ENCODE measurements at regions not wholly inside any gene's neighbourhood (a gene's known extent, or its start where the extent isn't known, plus 50 kb on each side); places are given as distances from the start of the nearest gene placed in this dataset.

DNA sequence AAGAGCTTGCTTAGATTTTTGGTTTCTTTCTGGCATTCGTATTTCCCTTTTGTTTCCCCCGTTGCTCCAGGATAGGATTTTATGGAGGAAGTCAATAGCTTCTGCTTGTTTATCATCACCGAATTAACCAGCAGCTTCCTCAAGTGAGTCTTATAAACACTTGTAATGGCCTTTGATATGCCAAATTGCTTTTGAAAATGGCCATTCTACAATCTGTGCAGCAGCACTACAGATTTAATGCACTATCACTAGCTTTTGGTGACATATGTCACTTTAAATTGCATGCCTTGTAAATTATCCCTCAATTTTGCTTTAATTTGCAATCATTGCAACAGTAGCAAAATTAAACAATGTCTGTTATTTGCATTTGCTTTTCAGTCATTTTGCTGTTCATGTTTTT is 774.7 kb downstream of the METTL4 start:
- TF ChIP-seq, protein P1, sequence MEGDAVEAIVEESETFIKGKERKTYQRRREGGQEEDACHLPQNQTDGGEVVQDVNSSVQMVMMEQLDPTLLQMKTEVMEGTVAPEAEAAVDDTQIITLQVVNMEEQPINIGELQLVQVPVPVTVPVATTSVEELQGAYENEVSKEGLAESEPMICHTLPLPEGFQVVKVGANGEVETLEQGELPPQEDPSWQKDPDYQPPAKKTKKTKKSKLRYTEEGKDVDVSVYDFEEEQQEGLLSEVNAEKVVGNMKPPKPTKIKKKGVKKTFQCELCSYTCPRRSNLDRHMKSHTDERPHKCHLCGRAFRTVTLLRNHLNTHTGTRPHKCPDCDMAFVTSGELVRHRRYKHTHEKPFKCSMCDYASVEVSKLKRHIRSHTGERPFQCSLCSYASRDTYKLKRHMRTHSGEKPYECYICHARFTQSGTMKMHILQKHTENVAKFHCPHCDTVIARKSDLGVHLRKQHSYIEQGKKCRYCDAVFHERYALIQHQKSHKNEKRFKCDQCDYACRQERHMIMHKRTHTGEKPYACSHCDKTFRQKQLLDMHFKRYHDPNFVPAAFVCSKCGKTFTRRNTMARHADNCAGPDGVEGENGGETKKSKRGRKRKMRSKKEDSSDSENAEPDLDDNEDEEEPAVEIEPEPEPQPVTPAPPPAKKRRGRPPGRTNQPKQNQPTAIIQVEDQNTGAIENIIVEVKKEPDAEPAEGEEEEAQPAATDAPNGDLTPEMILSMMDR (IDR thresholded peaks at IDR 0.05; ENCODE audit: unreplicated experiment) = no peak
- no peak overlapping the region for H3K27ac Mint-ChIP-seq
- peaks cover 5% of the 10 kb centered on the region for H3K4me1 Mint-ChIP-seq (ENCODE audit: low read depth)
- DNase-seq (ENCODE audit: low spot score, unreplicated experiment) = no peak
- no peaks in the 10 kb centered on the region for H3K36me3 Mint-ChIP-seq (ENCODE audit: insufficient read depth)
- no peaks in the 10 kb centered on the region for H3K27me3 Mint-ChIP-seq
- H3K9me3 Mint-ChIP-seq (ENCODE audit: low read depth) = peaks cover 19% of the 10 kb centered on the region
- H3K4me3 Mint-ChIP-seq (ENCODE audit: low read depth) = no peak overlapping the region

DNA sequence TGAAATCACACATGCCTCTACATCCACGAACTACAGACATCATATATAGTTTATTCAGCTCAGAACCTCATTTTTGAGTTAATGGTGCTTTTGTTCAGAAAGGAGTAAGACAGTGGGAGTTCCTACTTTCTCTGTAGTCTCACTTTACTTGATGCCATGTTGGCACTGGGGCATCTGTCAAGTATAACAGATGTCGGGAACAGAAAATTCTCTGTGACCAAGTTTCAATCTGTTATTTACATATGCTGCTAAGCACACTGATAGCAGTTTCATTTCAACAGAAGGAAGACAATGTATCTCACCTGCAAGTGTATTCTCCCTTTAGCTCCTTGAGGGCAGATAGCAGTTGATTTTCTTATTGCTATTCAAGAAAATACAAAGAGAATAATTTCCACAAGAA is 774.1 kb downstream of the METTL4 start:
- H3K27ac Mint-ChIP-seq = no peak overlapping the region
- H3K9me3 Mint-ChIP-seq (ENCODE audit: low read depth) = peaks cover 19% of the 10 kb centered on the region
- H3K27me3 Mint-ChIP-seq = no peaks in the 10 kb centered on the region
- no peak overlapping the region for H3K4me3 Mint-ChIP-seq (ENCODE audit: low read depth)
- H3K36me3 Mint-ChIP-seq (ENCODE audit: insufficient read depth) = no peaks in the 10 kb centered on the region
- peaks cover 5% of the 10 kb centered on the region for H3K4me1 Mint-ChIP-seq (ENCODE audit: low read depth)
- TF ChIP-seq, protein P1 (IDR thresholded peaks at IDR 0.05; ENCODE audit: unreplicated experiment) = no peak
- DNase-seq (ENCODE audit: low spot score, unreplicated experiment) = no peak

DNA sequence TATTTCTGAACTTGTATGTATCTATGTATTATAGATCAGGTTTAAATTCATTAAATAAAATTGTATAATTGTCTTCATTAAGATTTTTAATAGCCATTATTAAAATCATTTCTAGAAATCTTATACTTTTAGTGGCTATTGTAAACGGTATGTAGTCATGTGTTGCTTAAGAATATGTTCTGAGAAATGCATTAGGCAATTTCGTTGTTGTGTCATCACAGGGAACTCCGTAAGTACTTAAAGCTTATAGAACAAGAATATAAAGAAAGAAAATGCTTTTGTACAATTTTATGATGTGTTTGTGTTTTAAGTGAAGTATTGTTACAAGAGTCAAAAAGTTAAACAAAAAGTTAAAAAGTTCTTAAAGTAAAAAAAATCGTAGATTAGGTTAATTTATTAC is 765.8 kb downstream of the METTL4 start:
- Mint-ChIP-seq H3K27me3 (no peaks in the 10 kb centered on the region), H3K4me1 (ENCODE audit: low read depth) (peaks cover 7% of the 10 kb centered on the region), H3K9me3 (ENCODE audit: low read depth) (no peaks in the 10 kb centered on the region), H3K27ac (no peak overlapping the region), H3K4me3 (ENCODE audit: low read depth) (no peak overlapping the region), H3K36me3 (ENCODE audit: insufficient read depth) (no peaks in the 10 kb centered on the region)
- DNase-seq (ENCODE audit: low spot score, unreplicated experiment) = no peak
- TF ChIP-seq, protein P1 (IDR thresholded peaks at IDR 0.05; ENCODE audit: unreplicated experiment) = no peak

DNA sequence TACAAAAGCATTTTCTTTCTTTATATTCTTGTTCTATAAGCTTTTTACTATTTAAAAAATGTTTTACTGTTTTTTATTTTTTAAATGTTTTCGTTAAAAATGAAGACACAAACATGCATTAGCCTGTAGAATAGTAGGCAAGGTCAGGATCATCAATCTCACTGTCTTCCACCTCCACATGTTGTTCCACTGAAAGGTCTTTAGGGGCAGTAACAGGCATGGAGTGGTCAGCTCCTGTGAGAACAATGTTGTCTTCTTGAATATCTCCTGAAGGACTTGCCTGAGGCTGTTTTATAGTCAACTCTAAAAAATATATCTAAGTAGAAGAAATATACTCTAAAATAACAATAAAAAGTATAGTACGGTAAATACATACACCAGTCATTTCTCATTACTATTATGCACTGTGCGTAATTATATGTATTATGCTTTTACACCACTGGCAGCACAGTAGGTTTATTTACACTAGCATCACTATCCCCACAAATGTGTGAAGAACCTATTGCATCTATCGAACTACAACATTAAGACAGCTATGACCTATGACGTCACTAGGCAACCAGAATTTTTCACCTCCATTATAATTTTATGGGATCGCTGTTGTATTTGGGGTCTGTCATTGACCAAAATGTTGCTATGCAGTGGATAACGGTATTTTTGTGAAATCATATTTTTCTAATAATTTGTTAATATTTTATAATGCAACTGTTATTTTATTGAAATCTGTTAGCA is 764.3 kb downstream of the METTL4 start:
- peaks cover 1% of the 10 kb centered on the region for H3K4me1 Mint-ChIP-seq (ENCODE audit: low read depth)
- H3K36me3 Mint-ChIP-seq (ENCODE audit: insufficient read depth) = no peaks in the 10 kb centered on the region
- H3K27ac Mint-ChIP-seq = no peak overlapping the region
- TF ChIP-seq, protein P1 (IDR thresholded peaks at IDR 0.05; ENCODE audit: unreplicated experiment) = peak; percentile 23
- H3K4me3 Mint-ChIP-seq (ENCODE audit: low read depth) = no peak overlapping the region
- no peak for DNase-seq (ENCODE audit: low spot score, unreplicated experiment)
- H3K27me3 Mint-ChIP-seq = no peaks in the 10 kb centered on the region
- H3K9me3 Mint-ChIP-seq (ENCODE audit: low read depth) = peaks cover 9% of the 10 kb centered on the region

DNA sequence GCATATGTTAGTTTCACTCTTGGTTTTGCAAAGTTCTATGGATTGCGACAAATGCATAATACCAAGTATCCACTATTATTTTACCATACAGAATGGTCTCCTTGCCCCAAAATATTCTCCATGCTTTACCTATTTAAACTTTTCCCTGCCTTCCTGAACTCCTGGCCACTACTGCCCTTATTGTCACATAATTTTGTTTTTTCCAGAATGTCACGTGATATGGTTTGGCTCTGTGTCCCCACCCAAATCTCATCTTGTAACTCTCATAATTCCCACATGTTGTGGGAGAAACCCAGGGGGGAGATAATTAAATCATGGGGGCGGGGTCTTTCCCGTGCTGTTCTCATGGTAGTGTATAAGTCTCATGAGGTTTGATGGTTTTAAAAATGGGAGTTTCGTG is 760.0 kb downstream of the METTL4 start:
- no peak overlapping the region for H3K4me3 Mint-ChIP-seq (ENCODE audit: low read depth)
- H3K4me1 Mint-ChIP-seq (ENCODE audit: low read depth) = no peaks in the 10 kb centered on the region
- no peak overlapping the region for H3K27ac Mint-ChIP-seq
- DNase-seq (ENCODE audit: low spot score, unreplicated experiment) = no peak
- H3K27me3 Mint-ChIP-seq = no peaks in the 10 kb centered on the region
- H3K36me3 Mint-ChIP-seq (ENCODE audit: insufficient read depth) = no peaks in the 10 kb centered on the region
- H3K9me3 Mint-ChIP-seq (ENCODE audit: low read depth) = peaks cover 14% of the 10 kb centered on the region
- TF ChIP-seq, protein P1 (IDR thresholded peaks at IDR 0.05; ENCODE audit: unreplicated experiment) = no peak
